Fibroblast of pulmonary artery (primary cell): ENCODE measurements at regions not wholly inside any gene's neighbourhood (a gene's known extent, or its start where the extent isn't known, plus 50 kb on each side); places are given as distances from the start of the nearest gene placed in this dataset.

Source experiments
- DNase-seq: peaks from one replicate; pipeline ENCODE4 v3.0.0-alpha.2; 2010; ENCODE audit warnings: low read depth
- H3K4me3 ChIP-seq: replicated peaks from 2 replicates; pipeline ENCODE4 v1.5.1; 2011; ENCODE audit warnings: low read depth, mild to moderate bottlenecking, control low read depth, low read length, moderate library complexity
- CTCF ChIP-seq: IDR thresholded peaks from 2 replicates; pipeline ENCODE4 v1.5.1; 2011; ENCODE audit warnings: mild to moderate bottlenecking, control low read depth, low read length, inconsistent platforms; ENCODE audit errors: missing control alignments

DNA sequence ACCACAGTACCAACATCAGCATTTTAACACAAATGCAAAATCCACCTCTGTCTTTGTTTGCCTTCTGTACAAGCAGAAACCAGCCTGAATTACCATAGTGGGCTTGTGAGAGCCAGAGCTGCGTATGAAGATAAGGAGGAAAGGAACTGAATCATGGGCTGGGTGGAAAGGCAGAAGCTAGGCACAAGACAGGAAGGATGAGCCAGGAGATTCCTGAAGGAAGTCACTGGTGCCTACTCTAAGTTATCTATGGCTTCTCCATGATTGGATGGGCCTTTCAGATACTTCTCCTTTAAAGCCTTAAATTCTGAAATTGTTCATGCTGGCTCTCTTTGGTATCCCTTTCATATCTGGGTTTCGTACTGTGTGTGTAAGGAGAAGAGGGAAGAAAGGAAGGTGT is 140.6 kb downstream of the LCA5 start:
- no peak for TF ChIP-seq CTCF
- H3K4me3 ChIP-seq, result no peak overlapping the region
- DNase-seq, result no peak

DNA sequence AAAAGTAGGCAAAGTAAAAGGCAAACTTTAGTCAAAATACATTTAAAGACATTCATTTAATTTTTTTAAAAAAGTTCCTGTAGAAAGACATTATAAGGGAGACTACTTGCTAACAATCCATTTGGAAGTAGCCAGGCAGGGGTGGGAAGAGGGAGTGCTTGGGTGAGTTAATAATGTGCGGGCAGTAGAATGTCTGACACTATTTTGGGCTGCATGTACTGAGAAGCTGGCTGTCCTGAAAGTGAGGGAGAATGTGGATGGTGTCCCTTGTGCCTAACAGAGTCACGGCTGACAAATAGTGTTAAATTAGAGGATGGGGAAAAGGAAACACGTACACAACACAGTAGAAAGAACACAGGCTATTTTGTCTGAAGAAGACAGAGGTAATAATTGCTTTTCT is 142.5 kb downstream of the LCA5 start:
- no peak for DNase-seq
- no peak overlapping the region for H3K4me3 ChIP-seq
- no peak for TF ChIP-seq CTCF

DNA sequence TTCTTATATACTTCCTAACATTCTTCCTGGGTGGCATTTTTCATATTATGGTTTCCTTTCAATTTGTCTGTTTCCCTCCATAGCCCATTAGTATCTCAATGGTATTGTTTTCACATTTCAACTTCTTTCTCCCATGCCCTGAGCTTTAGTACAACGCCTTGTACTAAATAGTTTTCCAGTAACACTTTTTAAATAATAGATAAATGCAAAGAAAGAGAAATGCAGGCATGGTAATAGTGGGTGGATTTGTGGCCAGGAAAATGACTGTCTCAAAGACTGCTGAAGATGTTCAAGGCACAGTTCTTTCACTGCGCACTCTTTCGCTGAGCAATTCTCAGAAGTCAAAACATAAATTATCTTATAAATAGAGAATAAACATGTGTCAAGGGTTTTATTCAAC is 145.1 kb downstream of the LCA5 start:
- no peak for DNase-seq
- no peak for TF ChIP-seq CTCF

DNA sequence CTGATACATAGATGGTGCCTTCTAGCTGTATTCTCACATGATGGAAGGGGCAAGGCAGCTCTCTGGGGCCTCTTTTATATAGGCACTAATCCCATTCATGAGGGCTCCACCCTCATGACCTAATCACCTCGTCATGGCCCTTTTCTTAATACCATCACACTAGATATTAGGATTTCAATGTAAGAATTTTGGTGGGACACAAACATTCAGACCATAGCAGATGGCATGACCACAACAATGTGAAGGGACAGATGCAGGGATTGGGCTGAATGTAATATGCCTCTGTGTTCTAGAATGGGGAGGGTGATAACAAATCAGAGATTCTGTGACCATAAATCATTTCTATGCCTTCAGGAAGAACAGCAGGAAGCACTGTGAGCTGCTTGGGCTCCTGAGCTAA is 145.8 kb downstream of the LCA5 start:
- no peak for TF ChIP-seq CTCF
- H3K4me3 ChIP-seq, result no peak overlapping the region

More for the DNA sequence above, 145.1 kb downstream of the LCA5 start:
- no peak overlapping the region for H3K4me3 ChIP-seq

DNA sequence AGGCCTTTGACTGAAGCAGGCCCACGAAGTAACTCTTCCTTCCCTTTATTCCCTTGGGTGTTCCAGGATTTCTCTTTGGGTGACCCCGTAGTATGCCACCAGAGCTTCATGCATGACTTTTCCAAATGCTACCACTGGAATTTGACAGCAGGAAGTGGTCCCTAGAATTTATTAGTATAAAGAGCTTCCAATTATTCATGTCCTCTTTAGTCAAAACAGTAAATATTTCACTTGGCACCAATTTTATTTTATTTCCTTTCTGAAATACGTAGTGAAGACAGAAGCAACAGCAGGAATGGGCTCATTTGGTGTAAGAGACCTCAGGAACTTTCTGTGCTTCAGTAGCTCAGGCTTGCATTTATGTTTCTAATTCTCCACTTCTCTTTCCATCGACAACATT is 151.3 kb downstream of the LCA5 start:
- peak; percentile 32 for DNase-seq
- no peak overlapping the region for H3K4me3 ChIP-seq
- no peak for TF ChIP-seq CTCF

More for the DNA sequence above, 145.8 kb downstream of the LCA5 start:
- DNase-seq, result no peak

DNA sequence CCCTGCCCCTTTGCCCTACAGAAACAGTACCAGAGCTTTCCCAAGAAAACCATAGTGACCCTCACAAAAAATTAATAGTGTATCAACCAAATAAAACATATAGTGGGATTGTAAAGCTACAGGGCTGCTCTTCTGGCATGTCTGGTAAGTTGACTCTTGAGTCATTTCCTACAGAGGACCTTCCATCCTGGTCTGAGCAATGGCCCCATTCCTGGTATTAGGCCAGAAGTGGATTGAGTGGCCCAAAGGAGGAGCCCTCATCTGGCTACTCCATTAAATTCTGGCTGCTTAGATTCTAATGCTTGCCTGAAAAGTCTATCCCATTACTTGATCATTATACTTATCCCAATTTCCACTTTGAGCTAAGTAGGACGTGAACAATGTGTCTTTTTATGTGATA is 150.9 kb upstream of the HMGN3 start:
- H3K4me3 ChIP-seq, result no peak overlapping the region
- DNase-seq, result peak; percentile 20
- no peak for TF ChIP-seq CTCF

GRCh38 chr6:79384845-79385244 is 150.4 kb upstream of the HMGN3 start:
- peak; percentile 20 for DNase-seq

More at GRCh38 chr6:79384845-79385244, 150.4 kb upstream of the HMGN3 start:
- H3K4me3 ChIP-seq, result no peak overlapping the region
- no peak for TF ChIP-seq CTCF
